Activated naive CD4-positive, alpha-beta T cell treated with anti-CD3 and anti-CD28 coated beads, Interleukin-2, amount 50 U/mL, for 72 hours (primary cell): ENCODE measurements at regions not wholly inside any gene's neighbourhood (a gene's known extent, or its start where the extent isn't known, plus 50 kb on each side); places are given as distances from the start of the nearest gene placed in this dataset.
A peak's percentile ranks its signal among the peaks of the same experiment; 100 is the strongest.
"Not testable (repeated sequence)": the region's sequence is repeated elsewhere in the genome, so short reads cannot be mapped to it uniquely, and the experiment has no call there.

ENCODE experiments used
- ATAC-seq, 2 donors: fragments of 150-1000 bp; cut with Tn5 transposase; 2 replicates each; pipeline ENCODE4 v1.10.0; 2021; ENCODE audit warnings: mild to moderate bottlenecking in 2 of 2, moderate library complexity in 2 of 2
- DNase-seq, 2 donors: peaks; one replicate each; pipeline ENCODE4 v3.0.0; 2021 to 2022; ENCODE audit warnings: low spot score in 2 of 2
- H3K27ac Mint-ChIP-seq, 2 donors: one replicate each; pipeline ENCODE4 v1.8.0; 2022; ENCODE audit warnings: mild to moderate bottlenecking in 2 of 2, mixed read lengths in 2 of 2
- H3K36me3 Mint-ChIP-seq, 2 donors: one replicate each; pipeline ENCODE4 v1.8.0; 2022; ENCODE audit warnings: mixed read lengths in 2 of 2
- H3K9me3 Mint-ChIP-seq, 2 donors: one replicate each; pipeline ENCODE4 v1.8.0; 2022; ENCODE audit warnings: mixed read lengths in 2 of 2

DNA sequence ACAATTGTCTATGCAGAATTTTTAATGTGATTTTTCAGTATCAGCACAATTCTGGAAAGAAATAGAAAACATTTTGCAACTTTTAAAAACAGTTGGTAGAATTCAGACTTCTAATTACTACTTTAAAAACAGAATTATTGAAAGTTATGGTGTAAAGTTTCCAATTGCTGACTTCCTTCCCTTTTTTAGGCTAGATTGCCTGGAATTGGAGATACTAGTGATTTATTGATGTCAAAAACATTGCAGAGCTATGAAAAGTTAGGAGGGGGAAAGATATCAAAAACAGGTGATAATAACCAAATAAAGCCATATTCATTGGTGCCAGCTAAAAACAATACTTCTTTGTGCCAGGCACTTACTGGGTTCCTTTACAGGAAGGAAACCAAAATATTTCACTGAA is 485.5 kb downstream of the TMEM135 start:
- DNase-seq (no peak), ATAC-seq (no peak)
- H3K27ac Mint-ChIP-seq: no peak overlapping the region
- H3K36me3 Mint-ChIP-seq: no peaks in the 10 kb centered on the region
- peaks cover 0 to 12% of the 10 kb centered on the region in 2 donors for H3K9me3 Mint-ChIP-seq

DNA sequence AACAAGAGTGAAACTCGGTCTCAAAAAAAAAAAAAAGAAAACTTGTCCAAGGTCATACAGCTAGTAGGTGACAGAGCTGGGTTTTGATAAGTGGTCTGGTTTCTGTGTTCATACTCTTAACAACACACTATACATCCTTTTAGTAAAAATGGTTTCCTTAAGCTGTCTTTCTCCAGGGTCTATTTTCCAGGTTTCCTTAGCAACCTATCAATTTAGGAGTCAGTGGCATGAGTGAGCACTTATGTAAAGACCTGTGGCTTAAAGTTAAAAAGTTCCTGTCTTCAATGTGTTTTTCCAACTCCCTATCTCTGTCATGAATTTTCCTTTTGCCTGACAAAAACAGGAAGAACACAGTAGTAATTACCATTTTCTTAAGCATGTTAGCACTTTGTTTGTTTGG is 480.5 kb downstream of the TMEM135 start:
- DNase-seq (no peak), ATAC-seq (no peak)
- Mint-ChIP-seq H3K36me3 (no peaks in the 10 kb centered on the region), H3K9me3 (peaks cover 0 to 4% of the 10 kb centered on the region in 2 donors), H3K27ac (no peak overlapping the region)

DNA sequence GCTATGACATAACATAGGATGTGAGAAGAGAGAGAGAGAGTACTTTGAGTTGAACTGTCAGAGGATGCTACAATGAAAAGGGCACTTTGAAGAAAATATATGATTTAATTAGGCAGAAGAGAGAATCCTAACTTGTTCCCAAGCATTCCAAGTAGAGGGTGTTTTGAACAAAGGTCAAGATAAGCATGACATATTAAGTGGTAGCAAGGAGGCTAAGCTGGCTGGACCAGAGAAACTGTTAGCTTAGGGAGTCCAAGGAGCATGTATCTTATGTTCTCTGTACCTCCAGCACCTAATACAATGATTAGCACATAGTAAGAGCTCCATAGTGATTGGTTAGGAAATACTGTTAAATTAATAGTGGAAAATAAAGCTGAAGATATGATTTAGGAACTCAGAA is 479.6 kb downstream of the TMEM135 start:
- DNase-seq (no peak), ATAC-seq (no peak)
- H3K9me3 Mint-ChIP-seq: peaks cover 0 to 4% of the 10 kb centered on the region in 2 donors
- no peak overlapping the region for H3K27ac Mint-ChIP-seq
- H3K36me3 Mint-ChIP-seq: no peaks in the 10 kb centered on the region

DNA sequence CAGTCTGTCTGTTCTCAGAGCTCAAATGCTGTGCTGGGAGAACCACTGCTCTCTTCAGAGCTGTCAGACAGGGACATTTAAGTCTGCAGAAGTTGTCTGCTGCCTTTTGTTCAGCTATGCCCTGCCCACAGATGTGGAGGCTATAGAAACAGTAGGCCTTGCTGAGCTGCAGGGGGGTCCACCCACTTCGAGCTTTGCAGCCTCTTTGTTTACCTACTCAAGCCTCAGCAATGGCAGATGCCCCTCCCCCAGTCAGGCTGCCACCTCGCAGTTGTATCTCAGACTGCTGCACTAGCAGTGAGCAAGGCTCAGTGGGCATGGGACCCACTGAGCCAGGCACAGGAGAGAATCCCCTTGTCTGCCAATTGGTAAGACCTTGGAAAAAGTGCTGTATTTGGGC is 470.0 kb downstream of the TMEM135 start:
- H3K36me3 Mint-ChIP-seq, H3K27ac Mint-ChIP-seq, DNase-seq, ATAC-seq: not testable (repeated sequence)
- H3K9me3 Mint-ChIP-seq: peaks cover 9 to 11% of the 10 kb centered on the region in 2 donors

DNA sequence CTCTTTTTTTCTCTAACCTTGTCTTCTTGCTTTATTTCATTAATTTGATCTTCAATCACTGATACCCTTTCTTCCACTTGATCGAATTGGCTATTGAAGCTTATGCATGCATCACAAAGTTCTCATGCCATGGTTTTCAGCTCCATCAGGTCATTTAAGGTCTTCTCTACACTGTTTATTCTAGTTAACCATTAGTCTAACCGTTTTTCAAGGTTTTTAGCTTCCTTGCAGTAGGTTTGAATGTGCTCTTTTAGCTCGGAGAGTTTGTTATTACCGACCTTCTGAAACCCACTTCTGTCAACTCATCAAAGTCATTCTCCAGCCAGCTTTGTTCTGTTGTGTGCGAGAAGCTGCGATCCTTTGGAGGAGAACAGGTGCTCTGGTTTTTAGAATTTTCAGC is 469.2 kb downstream of the TMEM135 start:
- H3K27ac Mint-ChIP-seq, H3K36me3 Mint-ChIP-seq, DNase-seq, ATAC-seq: not testable (repeated sequence)
- peaks cover 11 to 12% of the 10 kb centered on the region in 2 donors for H3K9me3 Mint-ChIP-seq

DNA sequence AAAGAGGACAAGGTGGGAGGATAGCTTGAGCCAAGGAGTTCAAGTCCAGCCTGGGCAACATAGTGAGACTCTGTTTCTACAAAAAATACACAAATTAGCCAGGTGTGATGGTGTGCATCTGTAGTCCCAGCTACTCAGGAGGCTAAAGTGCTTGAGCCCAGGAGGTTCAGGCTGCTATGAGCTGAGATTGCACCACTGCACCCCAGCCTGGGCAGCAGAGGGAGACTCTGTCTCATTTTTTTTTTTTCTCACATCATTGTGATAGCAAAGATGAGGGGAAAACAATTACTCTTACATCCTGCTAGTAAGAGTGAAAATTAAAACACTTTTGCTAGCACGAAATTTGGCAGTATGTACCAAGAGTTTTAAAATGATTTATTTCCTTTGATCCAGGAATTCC is 463.7 kb downstream of the TMEM135 start:
- Mint-ChIP-seq H3K27ac (no peak overlapping the region), H3K9me3 (peaks cover 13 to 22% of the 10 kb centered on the region in 2 donors), H3K36me3 (peaks cover 0 to 5% of the 10 kb centered on the region in 2 donors)
- ATAC-seq: no peak
- DNase-seq: no peak

DNA sequence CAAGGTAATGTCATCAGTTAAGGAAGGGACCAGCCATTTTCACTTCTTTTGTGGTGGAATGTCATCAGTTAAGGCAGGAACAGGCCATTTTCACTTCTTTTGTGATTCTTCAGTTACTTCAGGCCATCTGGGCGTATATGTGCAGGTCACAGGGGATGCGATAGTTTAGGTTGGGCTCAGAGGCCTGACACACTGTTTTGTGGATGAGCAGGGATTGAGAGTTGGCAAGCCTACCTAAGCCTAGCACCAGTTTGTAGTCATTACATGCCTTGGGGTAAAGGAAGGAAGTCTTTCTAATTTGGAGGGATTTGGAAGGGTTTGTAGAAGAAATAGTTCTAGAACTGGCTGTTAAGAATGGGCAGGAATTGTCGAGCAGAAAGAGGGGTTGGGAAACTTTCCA is 457.2 kb downstream of the TMEM135 start:
- peaks cover 6 to 22% of the 10 kb centered on the region in 2 donors for H3K9me3 Mint-ChIP-seq
- not testable (repeated sequence) for H3K36me3 Mint-ChIP-seq, H3K27ac Mint-ChIP-seq, DNase-seq, ATAC-seq

DNA sequence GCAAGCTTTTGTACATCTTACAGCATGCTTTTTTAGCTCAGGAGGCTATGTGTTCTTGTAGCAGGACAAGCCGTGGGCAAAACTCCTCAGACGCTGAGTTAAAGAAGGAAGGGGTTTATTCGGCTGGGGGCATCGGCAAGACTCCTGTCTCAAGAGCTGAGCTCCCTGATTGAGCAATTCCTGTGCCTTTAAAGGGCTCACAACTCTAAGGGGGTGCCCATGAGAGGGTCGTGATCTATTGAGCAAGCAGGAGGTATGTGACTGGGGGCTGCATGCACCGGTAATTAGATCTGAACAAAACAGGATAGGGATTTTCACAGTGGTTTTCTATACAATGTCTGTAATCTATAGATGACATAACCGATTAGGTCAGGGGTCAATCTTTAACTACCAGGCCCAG is 456.3 kb downstream of the TMEM135 start:
- not testable (repeated sequence) for ATAC-seq, H3K36me3 Mint-ChIP-seq, H3K27ac Mint-ChIP-seq, DNase-seq
- peaks cover 4 to 21% of the 10 kb centered on the region in 2 donors for H3K9me3 Mint-ChIP-seq

DNA sequence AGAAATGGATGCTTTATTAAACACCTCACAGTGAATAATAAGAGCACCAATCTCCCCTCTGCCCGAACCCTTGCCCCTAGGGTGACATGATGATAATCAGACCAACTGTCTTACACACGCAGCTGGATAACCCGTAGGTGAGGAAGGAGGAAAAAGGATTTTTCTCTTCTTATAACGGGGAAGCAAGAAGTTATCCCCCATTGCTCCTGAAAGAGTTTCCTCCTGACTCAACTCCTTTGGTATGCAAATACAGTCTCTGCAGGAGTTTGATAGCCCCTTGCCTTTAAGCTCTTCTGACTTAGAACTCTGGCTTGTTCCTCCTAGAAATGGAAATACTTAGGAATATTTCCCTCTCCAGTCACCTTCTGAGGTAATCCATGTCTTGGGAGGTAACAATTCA is 455.8 kb downstream of the TMEM135 start:
- ATAC-seq (no peak), DNase-seq (no peak)
- no peak overlapping the region for H3K27ac Mint-ChIP-seq
- H3K9me3 Mint-ChIP-seq: peaks cover 0 to 17% of the 10 kb centered on the region in 2 donors
- H3K36me3 Mint-ChIP-seq: peaks cover 0 to 5% of the 10 kb centered on the region in 2 donors

DNA sequence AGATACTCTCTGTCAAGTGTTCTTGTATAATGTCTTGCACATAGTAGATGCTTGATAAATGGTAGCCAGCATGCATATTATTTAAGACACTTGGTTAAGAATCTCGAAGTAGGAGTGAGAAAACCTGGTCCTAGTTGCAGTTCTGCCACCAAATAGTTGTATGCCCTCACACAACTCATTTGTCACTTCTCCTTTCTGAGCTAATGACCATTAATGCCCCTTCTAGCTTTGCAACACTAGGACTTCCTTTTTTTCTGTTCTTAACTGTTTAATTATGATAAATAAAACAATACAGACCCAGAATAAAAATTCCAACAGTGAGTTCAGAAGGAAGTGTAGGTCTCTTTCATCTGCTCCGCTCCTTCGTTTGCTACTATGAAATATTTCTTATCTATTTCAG is 453.6 kb downstream of the TMEM135 start:
- H3K27ac Mint-ChIP-seq: no peak overlapping the region
- peaks cover 0 to 5% of the 10 kb centered on the region in 2 donors for H3K36me3 Mint-ChIP-seq
- H3K9me3 Mint-ChIP-seq: peaks cover 0 to 13% of the 10 kb centered on the region in 2 donors

DNA sequence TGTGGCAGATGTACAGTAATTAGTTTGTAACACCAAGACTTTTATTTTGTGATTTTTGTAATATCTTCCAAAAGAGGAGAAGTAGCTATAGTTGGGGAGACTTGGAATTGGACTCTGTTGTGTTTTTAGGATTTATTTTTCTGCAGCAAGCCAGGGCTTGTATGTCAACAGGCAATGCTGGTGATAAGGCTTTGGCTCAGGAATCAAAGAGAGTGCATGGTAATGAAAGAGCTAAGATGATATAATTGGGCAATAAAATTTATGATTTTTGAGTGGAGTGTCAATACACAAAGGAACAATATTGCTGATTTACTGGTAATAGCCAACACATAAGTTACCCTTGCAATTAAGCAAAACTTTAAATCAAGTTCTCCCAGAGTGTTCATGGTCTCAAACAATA is 452.9 kb downstream of the TMEM135 start:
- peaks cover 0 to 5% of the 10 kb centered on the region in 2 donors for H3K36me3 Mint-ChIP-seq
- H3K9me3 Mint-ChIP-seq: peaks cover 0 to 10% of the 10 kb centered on the region in 2 donors
- H3K27ac Mint-ChIP-seq: no peak overlapping the region
- ATAC-seq (no peak), DNase-seq (no peak)

More for the DNA sequence above, 453.6 kb downstream of the TMEM135 start:
- ATAC-seq (no peak), DNase-seq (no peak)

DNA sequence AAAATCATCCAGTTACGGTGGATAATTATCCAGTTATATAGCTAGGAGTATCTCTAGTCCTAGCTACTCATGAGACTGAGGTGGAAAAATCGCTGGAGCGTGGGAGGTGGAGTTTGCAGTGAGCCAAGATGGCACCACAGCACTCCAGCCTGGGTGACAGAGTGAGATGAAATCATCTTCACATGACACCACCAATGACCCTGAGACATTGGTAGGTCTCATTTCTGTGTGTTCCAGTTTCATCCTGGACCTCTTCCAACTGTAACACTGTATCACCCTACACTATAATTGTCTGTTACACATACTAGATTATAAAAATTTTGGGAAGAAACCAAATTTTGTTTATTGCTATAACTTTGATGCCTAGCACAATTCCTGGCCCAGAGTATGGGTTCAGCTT is 446.8 kb downstream of the TMEM135 start:
- ATAC-seq: no peak
- Mint-ChIP-seq H3K36me3 (no peaks in the 10 kb centered on the region), H3K9me3 (peaks cover 0 to 3% of the 10 kb centered on the region in 2 donors), H3K27ac (no peak overlapping the region)
- no peak for DNase-seq

DNA sequence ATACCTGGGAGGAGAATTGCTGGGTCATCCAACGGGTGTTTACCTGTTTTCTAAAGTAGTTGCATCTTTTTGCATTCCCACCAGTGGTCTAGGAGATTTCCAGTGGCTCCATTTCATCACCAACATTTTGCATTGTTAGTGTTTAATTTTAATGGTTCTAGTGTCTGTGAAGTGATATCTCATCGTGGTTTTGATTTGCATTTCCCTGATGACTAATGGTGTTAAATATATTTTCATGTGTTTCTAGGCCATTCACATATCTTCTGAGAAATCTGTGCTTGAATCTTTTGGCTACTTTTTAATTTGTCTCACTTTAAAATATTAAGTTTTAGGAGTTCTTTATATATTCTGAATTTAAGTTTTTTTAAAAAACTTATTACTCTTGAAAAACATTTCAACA is 439.6 kb downstream of the TMEM135 start:
- H3K9me3 Mint-ChIP-seq: peaks cover 7 to 9% of the 10 kb centered on the region in 2 donors
- no peak for ATAC-seq

DNA sequence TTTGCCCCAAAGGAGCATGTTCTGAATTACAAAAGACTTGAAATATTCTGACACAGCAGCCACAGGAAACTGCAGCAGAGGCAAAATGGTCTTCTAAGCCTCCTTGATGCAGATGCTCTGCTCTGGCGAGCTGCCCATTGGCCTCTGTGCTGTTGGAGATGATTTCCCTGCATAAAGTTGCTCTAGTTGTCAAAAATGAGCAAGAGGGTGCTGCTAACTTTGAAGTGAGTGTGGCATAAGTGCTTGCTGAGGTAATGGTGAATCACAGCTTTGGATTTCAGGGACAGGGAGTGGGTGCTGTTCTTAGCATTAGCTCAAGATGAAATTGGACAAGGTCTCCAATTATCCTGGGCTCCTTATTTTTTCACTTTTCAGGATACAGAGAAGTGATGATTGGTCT is 435.4 kb downstream of the TMEM135 start:
- H3K9me3 Mint-ChIP-seq: no peaks in the 10 kb centered on the region
- no peaks in the 10 kb centered on the region for H3K36me3 Mint-ChIP-seq
- no peak overlapping the region for H3K27ac Mint-ChIP-seq
- ATAC-seq (no peak), DNase-seq (no peak)

More for the DNA sequence above, 439.6 kb downstream of the TMEM135 start:
- no peak for DNase-seq
- H3K27ac Mint-ChIP-seq: no peak overlapping the region
- H3K36me3 Mint-ChIP-seq: no peaks in the 10 kb centered on the region

DNA sequence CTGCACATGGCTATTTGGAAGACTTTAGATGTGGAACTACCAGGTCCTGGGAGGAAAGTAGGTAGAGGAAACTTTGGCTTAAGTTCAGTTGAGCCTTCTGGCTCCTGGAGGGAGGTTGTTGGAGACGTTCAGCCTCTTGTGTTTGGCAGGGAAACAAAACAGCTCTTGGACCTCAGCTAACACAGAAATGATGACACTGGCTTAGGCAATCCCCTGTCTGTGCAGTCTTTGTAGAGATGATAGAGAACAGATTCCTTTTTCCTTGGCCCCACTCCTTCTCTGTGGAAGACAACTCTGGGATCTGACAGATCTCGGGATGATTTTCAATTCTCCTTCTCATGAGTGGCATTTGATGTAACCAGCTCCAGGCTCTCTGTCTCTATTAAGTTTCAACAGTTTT is 428.5 kb downstream of the TMEM135 start:
- no peaks in the 10 kb centered on the region for H3K36me3 Mint-ChIP-seq
- H3K9me3 Mint-ChIP-seq: no peaks in the 10 kb centered on the region
- DNase-seq (no peak), ATAC-seq (no peak)
- no peak overlapping the region for H3K27ac Mint-ChIP-seq

DNA sequence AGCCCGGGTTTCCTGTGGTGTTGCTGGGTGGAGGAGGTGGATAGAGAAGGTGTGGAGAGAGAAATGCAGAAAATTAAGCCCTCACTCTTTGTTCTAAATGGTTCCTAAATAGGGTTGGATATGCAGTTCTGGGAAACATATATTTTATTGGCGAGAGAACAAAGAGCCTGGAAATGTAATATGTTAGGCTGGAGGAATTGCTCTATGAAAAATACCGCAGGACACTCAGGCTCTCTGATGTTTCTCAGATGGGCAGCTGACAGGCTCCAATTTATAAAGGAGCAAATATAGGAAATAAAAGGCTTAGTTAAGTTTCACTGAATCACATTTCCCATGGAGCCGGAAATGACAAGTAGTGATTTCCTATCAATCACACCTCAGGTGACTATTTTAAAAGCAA is 428.0 kb downstream of the TMEM135 start:
- Mint-ChIP-seq H3K9me3 (no peaks in the 10 kb centered on the region), H3K36me3 (no peaks in the 10 kb centered on the region), H3K27ac (no peak overlapping the region)
- DNase-seq (no peak), ATAC-seq (no peak)

DNA sequence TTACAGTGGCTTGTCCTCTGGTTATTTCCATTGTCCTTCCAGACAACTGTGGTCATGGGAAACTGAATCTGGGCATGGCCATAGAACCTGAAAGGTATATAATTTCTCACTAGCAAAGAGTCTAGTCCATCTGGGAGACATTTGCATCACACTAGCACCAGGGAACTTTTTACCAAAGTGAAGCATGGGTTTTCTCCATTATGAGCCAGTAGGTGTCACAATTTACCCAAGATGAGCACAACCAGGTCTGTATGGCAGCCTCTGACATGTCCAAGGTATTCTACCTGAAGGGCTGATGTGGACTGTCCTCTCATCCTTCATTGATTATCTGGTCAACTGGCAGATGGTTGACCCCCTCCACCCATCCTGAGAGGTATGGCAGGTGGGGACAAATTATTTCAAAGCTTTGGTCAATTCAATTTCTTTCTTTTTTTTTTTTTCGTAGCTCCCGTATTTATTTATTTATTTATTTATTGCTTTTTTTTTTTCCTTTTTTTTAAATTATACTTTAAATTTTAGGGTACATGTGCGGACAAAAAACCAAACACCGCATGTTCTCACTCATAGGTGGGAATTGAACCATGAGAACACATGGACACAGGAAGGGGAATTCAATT is 425.9 kb downstream of the TMEM135 start:
- ATAC-seq: peak in 1 of 2 donors; percentile 40
- no peak overlapping the region for H3K27ac Mint-ChIP-seq
- H3K36me3 Mint-ChIP-seq: no peaks in the 10 kb centered on the region
- no peak for DNase-seq
- H3K9me3 Mint-ChIP-seq: no peaks in the 10 kb centered on the region

DNA sequence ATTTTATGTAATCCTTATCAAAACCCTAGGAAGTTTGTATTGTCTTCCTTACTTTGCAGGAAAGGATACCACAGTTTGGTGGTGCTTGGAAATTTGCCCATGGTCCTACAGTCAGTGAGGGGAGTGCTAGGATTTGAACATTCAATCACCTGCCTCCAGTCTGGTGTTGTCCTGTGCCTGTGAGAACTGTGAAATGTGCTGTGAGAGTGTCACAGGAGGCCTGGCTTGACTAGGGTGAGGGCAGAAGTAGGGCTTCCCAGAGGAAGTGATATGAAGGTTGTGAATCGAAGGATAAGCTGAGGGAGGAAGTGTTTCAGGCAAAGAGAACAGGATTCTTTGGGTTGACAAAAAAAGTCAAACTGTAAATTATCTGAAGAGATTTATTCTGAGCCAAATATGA is 424.4 kb downstream of the TMEM135 start:
- no peak for DNase-seq
- ATAC-seq: no peak
- no peak overlapping the region for H3K27ac Mint-ChIP-seq
- no peaks in the 10 kb centered on the region for H3K9me3 Mint-ChIP-seq
- H3K36me3 Mint-ChIP-seq: no peaks in the 10 kb centered on the region
